PFSK-1 (cell line): ENCODE measurements at regions not wholly inside any gene's neighbourhood (a gene's known extent, or its start where the extent isn't known, plus 50 kb on each side); places are given as distances from the start of the nearest gene placed in this dataset.

Source experiments
- POLR2AphosphoS5 ChIP-seq: IDR thresholded peaks from 2 replicates; pipeline ENCODE4 v1.6.1; 2012; ENCODE audit warnings: low read depth, mild to moderate bottlenecking, control low read depth, low read length, moderate library complexity
- SIN3A ChIP-seq: IDR thresholded peaks from 2 replicates; pipeline ENCODE4 v1.6.1; 2012; ENCODE audit warnings: mild to moderate bottlenecking, low read length, moderate library complexity, borderline replicate concordance; ENCODE audit not compliant: insufficient read depth
- TAF1 ChIP-seq: IDR thresholded peaks from 2 replicates; pipeline ENCODE4 v1.6.1; 2012; ENCODE audit warnings: low read length, control low read depth, borderline replicate concordance; ENCODE audit not compliant: insufficient read depth

GRCh38 chr2:221364672-221365071, 207.4 kb downstream of the EPHA4 start:
- no peak for TF ChIP-seq SIN3A
- no peak for TF ChIP-seq TAF1
- TF ChIP-seq POLR2AphosphoS5, result no peak
